ENCODE measurements at regions not wholly inside any gene's neighbourhood (a gene's known extent, or its start where the extent isn't known, plus 50 kb on each side); places are given as distances from the start of the nearest gene placed in this dataset.

DNA sequence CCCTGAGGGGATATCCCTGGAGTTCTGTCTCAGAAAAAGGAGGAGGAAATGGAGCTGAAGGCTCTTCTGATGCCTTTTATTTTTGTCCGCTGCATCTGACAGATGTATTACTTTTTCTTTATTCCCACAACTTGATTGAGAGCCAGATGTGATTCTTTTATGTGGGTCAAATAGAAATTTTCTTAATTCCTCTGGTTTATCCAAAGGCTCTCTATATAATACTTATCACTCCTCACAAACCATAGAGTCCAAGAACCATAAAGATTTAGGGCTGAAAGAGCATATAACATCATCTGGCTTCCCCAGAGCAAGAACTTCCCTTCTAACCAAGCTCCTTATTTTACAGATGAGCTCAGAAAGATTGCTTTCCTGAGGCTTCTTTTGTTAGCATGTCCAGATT is 756.7 kb upstream of the FAM241A start:
- Histone ChIP-seq H3K9ac (ENCODE audit: low read length) (no peak overlapping the region), H3K4me3 (ENCODE audit: low read length) (no peak overlapping the region), H3K9me2 (replicated peaks; ENCODE audit: insufficient read depth, low read length) (no peaks in the 10 kb centered on the region), H3K27me3 (replicated peaks; ENCODE audit: insufficient read depth, low read length) (no peaks in the 10 kb centered on the region), H3K4me2 (ENCODE audit: low read depth, low read length) (no peak overlapping the region), H3K36me3 (replicated peaks; ENCODE audit: insufficient read depth, low read length) (no peaks in the 10 kb centered on the region), H2AFZ (ENCODE audit: low read length) (no peak overlapping the region), H4K20me1 (ENCODE audit: insufficient read depth, low read length) (no peaks in the 10 kb centered on the region), H3K9me3 (replicated peaks; ENCODE audit: insufficient read depth, low read length) (no peaks in the 10 kb centered on the region), H3K27ac (ENCODE audit: low read length) (no peak overlapping the region), H3K4me1 (ENCODE audit: low read length) (no peaks in the 10 kb centered on the region), H3F3A (ENCODE audit: insufficient read depth, low read length) (no peaks in the 10 kb centered on the region), H3K79me2 (ENCODE audit: low read length) (no peaks in the 10 kb centered on the region)
- no peak for TF ChIP-seq EZH2 (optimal IDR thresholded peaks at IDR 0.05; ENCODE audit: low read depth, low read length)
- TF ChIP-seq EZH2phosphoT487 (IDR thresholded peaks at IDR 0.05; ENCODE audit: low read length): no peak
- TF ChIP-seq, protein P1, sequence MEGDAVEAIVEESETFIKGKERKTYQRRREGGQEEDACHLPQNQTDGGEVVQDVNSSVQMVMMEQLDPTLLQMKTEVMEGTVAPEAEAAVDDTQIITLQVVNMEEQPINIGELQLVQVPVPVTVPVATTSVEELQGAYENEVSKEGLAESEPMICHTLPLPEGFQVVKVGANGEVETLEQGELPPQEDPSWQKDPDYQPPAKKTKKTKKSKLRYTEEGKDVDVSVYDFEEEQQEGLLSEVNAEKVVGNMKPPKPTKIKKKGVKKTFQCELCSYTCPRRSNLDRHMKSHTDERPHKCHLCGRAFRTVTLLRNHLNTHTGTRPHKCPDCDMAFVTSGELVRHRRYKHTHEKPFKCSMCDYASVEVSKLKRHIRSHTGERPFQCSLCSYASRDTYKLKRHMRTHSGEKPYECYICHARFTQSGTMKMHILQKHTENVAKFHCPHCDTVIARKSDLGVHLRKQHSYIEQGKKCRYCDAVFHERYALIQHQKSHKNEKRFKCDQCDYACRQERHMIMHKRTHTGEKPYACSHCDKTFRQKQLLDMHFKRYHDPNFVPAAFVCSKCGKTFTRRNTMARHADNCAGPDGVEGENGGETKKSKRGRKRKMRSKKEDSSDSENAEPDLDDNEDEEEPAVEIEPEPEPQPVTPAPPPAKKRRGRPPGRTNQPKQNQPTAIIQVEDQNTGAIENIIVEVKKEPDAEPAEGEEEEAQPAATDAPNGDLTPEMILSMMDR (IDR thresholded peaks at IDR 0.05; ENCODE audit: low read length): no peak
- DNase-seq: no peak

DNA sequence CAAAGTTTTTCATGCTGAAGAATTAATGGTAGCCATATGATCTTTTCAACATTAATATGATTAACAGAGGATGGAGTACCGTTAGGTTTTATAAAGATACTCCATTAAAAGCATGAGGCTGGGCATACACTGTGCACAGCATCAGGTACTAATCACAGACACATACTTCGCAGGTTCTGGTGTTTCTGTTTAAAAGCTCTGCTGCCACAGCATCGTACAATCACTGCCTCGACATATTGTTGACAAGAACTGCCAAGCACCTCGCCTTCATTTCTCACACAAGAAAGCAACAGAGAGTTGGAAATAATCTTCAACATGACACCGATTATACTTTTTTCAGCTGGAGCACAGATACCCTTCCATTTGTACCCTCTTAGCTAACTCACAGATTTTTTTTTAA is 753.4 kb upstream of the FAM241A start:
- TF ChIP-seq, protein P1 (IDR thresholded peaks at IDR 0.05; ENCODE audit: low read length): no peak
- no peak for TF ChIP-seq EZH2 (optimal IDR thresholded peaks at IDR 0.05; ENCODE audit: low read depth, low read length)
- TF ChIP-seq EZH2phosphoT487 (IDR thresholded peaks at IDR 0.05; ENCODE audit: low read length): no peak
- Histone ChIP-seq H3F3A (ENCODE audit: insufficient read depth, low read length) (no peaks in the 10 kb centered on the region), H2AFZ (ENCODE audit: low read length) (no peak overlapping the region), H3K9me3 (replicated peaks; ENCODE audit: insufficient read depth, low read length) (no peaks in the 10 kb centered on the region), H3K27ac (ENCODE audit: low read length) (no peak overlapping the region), H3K4me2 (ENCODE audit: low read depth, low read length) (no peak overlapping the region), H3K9ac (ENCODE audit: low read length) (no peak overlapping the region), H3K36me3 (replicated peaks; ENCODE audit: insufficient read depth, low read length) (no peaks in the 10 kb centered on the region), H3K9me2 (replicated peaks; ENCODE audit: insufficient read depth, low read length) (no peaks in the 10 kb centered on the region), H4K20me1 (ENCODE audit: insufficient read depth, low read length) (no peaks in the 10 kb centered on the region), H3K4me3 (ENCODE audit: low read length) (no peak overlapping the region), H3K4me1 (ENCODE audit: low read length) (no peaks in the 10 kb centered on the region), H3K27me3 (replicated peaks; ENCODE audit: insufficient read depth, low read length) (no peaks in the 10 kb centered on the region), H3K79me2 (ENCODE audit: low read length) (no peaks in the 10 kb centered on the region)
- DNase-seq: no peak

DNA sequence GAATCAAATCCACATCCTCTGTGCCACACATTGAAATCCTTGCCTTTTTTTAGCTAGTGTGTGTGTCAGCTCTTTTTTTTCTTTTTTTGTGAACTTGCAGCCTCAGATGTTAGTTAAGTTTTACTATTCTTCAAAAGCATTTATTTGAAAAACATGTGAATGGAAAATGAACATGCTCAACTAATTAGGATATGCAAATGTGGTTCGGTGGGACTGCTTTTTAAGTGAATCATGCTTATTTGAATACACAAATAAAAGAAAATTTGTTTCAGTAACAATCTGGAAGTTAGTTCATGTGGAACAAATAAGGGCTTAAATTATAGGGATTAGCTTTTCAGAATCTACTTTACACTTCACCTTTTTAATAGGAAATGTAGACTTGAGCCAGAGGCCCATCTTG is 751.5 kb upstream of the FAM241A start:
- Histone ChIP-seq H3K4me2 (ENCODE audit: low read depth, low read length) (no peak overlapping the region), H3K4me3 (ENCODE audit: low read length) (no peak overlapping the region), H3K79me2 (ENCODE audit: low read length) (no peaks in the 10 kb centered on the region), H3K4me1 (ENCODE audit: low read length) (no peaks in the 10 kb centered on the region), H3K9me2 (replicated peaks; ENCODE audit: insufficient read depth, low read length) (no peaks in the 10 kb centered on the region), H4K20me1 (ENCODE audit: insufficient read depth, low read length) (no peaks in the 10 kb centered on the region), H2AFZ (ENCODE audit: low read length) (no peak overlapping the region), H3K36me3 (replicated peaks; ENCODE audit: insufficient read depth, low read length) (no peaks in the 10 kb centered on the region), H3F3A (ENCODE audit: insufficient read depth, low read length) (no peaks in the 10 kb centered on the region), H3K9me3 (replicated peaks; ENCODE audit: insufficient read depth, low read length) (no peaks in the 10 kb centered on the region), H3K9ac (ENCODE audit: low read length) (no peak overlapping the region), H3K27me3 (replicated peaks; ENCODE audit: insufficient read depth, low read length) (no peaks in the 10 kb centered on the region), H3K27ac (ENCODE audit: low read length) (no peak overlapping the region)
- TF ChIP-seq EZH2phosphoT487 (IDR thresholded peaks at IDR 0.05; ENCODE audit: low read length): no peak
- no peak for TF ChIP-seq EZH2 (optimal IDR thresholded peaks at IDR 0.05; ENCODE audit: low read depth, low read length)
- TF ChIP-seq, protein P1 (IDR thresholded peaks at IDR 0.05; ENCODE audit: low read length): no peak
- DNase-seq: no peak

Data from MM.1S (cell line).